Endodermal cell (in vitro differentiated cells): ENCODE measurements at regions not wholly inside any gene's neighbourhood (a gene's known extent, or its start where the extent isn't known, plus 50 kb on each side); places are given as distances from the start of the nearest gene placed in this dataset.

Source experiments
- DNase-seq: peaks from one replicate; pipeline ENCODE4 v3.0.0-alpha.2; 2017
- H3K27ac ChIP-seq: 2 replicates; pipeline ENCODE4 v1.5.1; 2013; ENCODE audit warnings: mild to moderate bottlenecking, low read depth, low read length, moderate library complexity
- H3K27me3 ChIP-seq: 2 replicates; pipeline ENCODE4 v1.6.1; 2013; ENCODE audit warnings: mild to moderate bottlenecking, low read length, moderate library complexity; ENCODE audit not compliant: insufficient read depth, control insufficient read depth, poor library complexity, severe bottlenecking
- H3K36me3 ChIP-seq: 2 replicates; pipeline ENCODE4 v1.7.0; 2013; ENCODE audit warnings: mild to moderate bottlenecking, low read length, moderate library complexity; ENCODE audit not compliant: control insufficient read depth, insufficient read depth
- H3K4me1 ChIP-seq: one replicate; pipeline ENCODE4 v1.7.0; 2013; ENCODE audit warnings: low read length; ENCODE audit not compliant: control insufficient read depth, insufficient read depth
- H3K4me3 ChIP-seq: 2 replicates; pipeline ENCODE4 v1.5.1; 2013; ENCODE audit warnings: mild to moderate bottlenecking, low read length, moderate library complexity
- H3K9ac ChIP-seq: 2 replicates; pipeline ENCODE4 v1.6.1; 2013; ENCODE audit warnings: mild to moderate bottlenecking, low read length, moderate library complexity; ENCODE audit not compliant: poor library complexity, severe bottlenecking; ENCODE audit errors: extremely low read depth
- H3K9me3 ChIP-seq: 2 replicates; pipeline ENCODE4 v1.6.1; 2013; ENCODE audit warnings: mild to moderate bottlenecking, low read length, moderate library complexity; ENCODE audit not compliant: control insufficient read depth
- H3K27ac Mint-ChIP-seq: 2 replicates; pipeline ENCODE4 v1.8.0; 2020; ENCODE audit warnings: mixed read lengths
- H3K27me3 Mint-ChIP-seq: 2 replicates; pipeline ENCODE4 v1.8.0; 2021; ENCODE audit warnings: mild to moderate bottlenecking, mixed read lengths; ENCODE audit not compliant: insufficient read depth
- H3K36me3 Mint-ChIP-seq: 2 replicates; pipeline ENCODE4 v1.8.0; 2020; ENCODE audit warnings: low read depth, mixed read lengths
- H3K4me1 Mint-ChIP-seq: 2 replicates; pipeline ENCODE4 v1.8.0; 2020; ENCODE audit warnings: mixed read lengths
- H3K4me3 Mint-ChIP-seq: 2 replicates; pipeline ENCODE4 v1.8.0; 2020; ENCODE audit warnings: mild to moderate bottlenecking, moderate library complexity, mixed read lengths
- H3K9me3 Mint-ChIP-seq: 2 replicates; pipeline ENCODE4 v1.8.0; 2020; ENCODE audit warnings: mild to moderate bottlenecking, mixed read lengths
- CTCF ChIP-seq: fragments of 200-600 bp; sonication (generic); conservative IDR thresholded peaks from 2 replicates; pipeline ENCODE4 v1.5.0; 2021; ENCODE audit warnings: antibody characterized with exemption, mild to moderate bottlenecking
- WGBS, 2 experiments: methylation state at CpG; one replicate each; pipeline versions ENCODE4 v1.1.5 to v1.1.7; 2013; ENCODE audit warnings: missing lambda C conversion rate in 2 of 2, mixed read lengths in 1 of 2; ENCODE audit not compliant: insufficient coverage in 1 of 2, insufficient read length in 1 of 2; 5-methylcytosine and 5-hydroxymethylcytosine counted together

- TF ChIP-seq CTCF = no peak
- H3K36me3 Mint-ChIP-seq = peaks cover 14% of the 10 kb centered on the region
- Histone ChIP-seq H3K4me1 (no peaks in the 10 kb centered on the region), H3K9me3 (peaks cover 66% of the 10 kb centered on the region), H3K4me3 (no peak overlapping the region), H3K27me3 (no peaks in the 10 kb centered on the region), H3K36me3 (no peaks in the 10 kb centered on the region), H3K9ac (no peak overlapping the region), H3K27ac (no peak overlapping the region)
- H3K27ac Mint-ChIP-seq = no peak overlapping the region
- WGBS, 2 experiments = 94% methylated on average over 1 of the region's 1 CpG; no CpG with 5 or more reads in 1 of the 2 experiments
- peaks cover 61% of the 10 kb centered on the region for H3K9me3 Mint-ChIP-seq
- no peaks in the 10 kb centered on the region for H3K27me3 Mint-ChIP-seq
- no peak overlapping the region for H3K4me3 Mint-ChIP-seq
- DNase-seq = no peak
- no peaks in the 10 kb centered on the region for H3K4me1 Mint-ChIP-seq
Observed at GRCh38 chr6:121800047-121800446, 364.6 kb downstream of the GJA1 start.

GRCh38 chr6:121806116-121806515 lies 370.7 kb downstream of the GJA1 start:
- Mint-ChIP-seq H3K4me3 (no peak overlapping the region), H3K4me1 (peaks cover 6% of the 10 kb centered on the region), H3K9me3 (peaks cover 31% of the 10 kb centered on the region), H3K27me3 (no peaks in the 10 kb centered on the region), H3K36me3 (peaks cover 11% of the 10 kb centered on the region), H3K27ac (no peak overlapping the region)
- DNase-seq = no peak
- 96% methylated on average over 1 of the region's 1 CpG; no CpG with 5 or more reads in 1 of the 2 experiments for WGBS, 2 experiments
- no peaks in the 10 kb centered on the region for H3K4me1 ChIP-seq
- peaks cover 33% of the 10 kb centered on the region for H3K9me3 ChIP-seq
- H3K27me3 ChIP-seq = no peaks in the 10 kb centered on the region
- no peak overlapping the region for H3K9ac ChIP-seq
- H3K4me3 ChIP-seq = no peak overlapping the region
- no peak for TF ChIP-seq CTCF
- no peak overlapping the region for H3K27ac ChIP-seq
- H3K36me3 ChIP-seq = no peaks in the 10 kb centered on the region

GRCh38 chr6:121809211-121809610 lies 373.8 kb downstream of the GJA1 start:
- no peaks in the 10 kb centered on the region for H3K27me3 Mint-ChIP-seq
- 97 to 100% methylated on average over 2 to 3 of the region's 3 CpGs for WGBS, 2 experiments
- Histone ChIP-seq H3K4me3 (no peak overlapping the region), H3K9ac (no peak overlapping the region), H3K27me3 (no peaks in the 10 kb centered on the region), H3K9me3 (peaks cover 17% of the 10 kb centered on the region), H3K36me3 (no peaks in the 10 kb centered on the region), H3K27ac (no peak overlapping the region), H3K4me1 (peaks cover 5% of the 10 kb centered on the region)
- no peak overlapping the region for H3K27ac Mint-ChIP-seq
- TF ChIP-seq CTCF = no peak
- H3K36me3 Mint-ChIP-seq = peaks cover 10% of the 10 kb centered on the region
- no peak for DNase-seq
- peaks cover 25% of the 10 kb centered on the region for H3K4me1 Mint-ChIP-seq
- H3K9me3 Mint-ChIP-seq = peaks cover 14% of the 10 kb centered on the region
- no peak overlapping the region for H3K4me3 Mint-ChIP-seq
